IPS DF 4.7 (cell line): ENCODE measurements at regions not wholly inside any gene's neighbourhood (a gene's known extent, or its start where the extent isn't known, plus 50 kb on each side); places are given as distances from the start of the nearest gene placed in this dataset.

Experiments used
- DNase-seq: peaks from one replicate; pipeline ENCODE4 v3.0.0-alpha.2; 2013; ENCODE audit warnings: low spot score; ENCODE audit errors: extremely low read depth

- DNase-seq, result no peak
These were observed 65.7 kb upstream of the SOX5 start for GRCh38 chr12:24014915-24015832.

- DNase-seq, result no peak
These were observed 64.8 kb upstream of the SOX5 start for GRCh38 chr12:24014240-24014639.

GRCh38 chr12:24012528-24012927, 63.1 kb upstream of the SOX5 start:
- no peak for DNase-seq

- DNase-seq, result no peak
These were observed 62.5 kb upstream of the SOX5 start for GRCh38 chr12:24011927-24012507.

- no peak for DNase-seq
These were observed 58.7 kb upstream of the SOX5 start for GRCh38 chr12:24008166-24008565.
